ENCODE measurements at regions not wholly inside any gene's neighbourhood (a gene's known extent, or its start where the extent isn't known, plus 50 kb on each side); places are given as distances from the start of the nearest gene placed in this dataset.
A peak's percentile ranks its signal among the peaks of the same experiment; 100 is the strongest.
"Not testable (repeated sequence)": the region's sequence is repeated elsewhere in the genome, so short reads cannot be mapped to it uniquely, and the experiment has no call there.

DNA sequence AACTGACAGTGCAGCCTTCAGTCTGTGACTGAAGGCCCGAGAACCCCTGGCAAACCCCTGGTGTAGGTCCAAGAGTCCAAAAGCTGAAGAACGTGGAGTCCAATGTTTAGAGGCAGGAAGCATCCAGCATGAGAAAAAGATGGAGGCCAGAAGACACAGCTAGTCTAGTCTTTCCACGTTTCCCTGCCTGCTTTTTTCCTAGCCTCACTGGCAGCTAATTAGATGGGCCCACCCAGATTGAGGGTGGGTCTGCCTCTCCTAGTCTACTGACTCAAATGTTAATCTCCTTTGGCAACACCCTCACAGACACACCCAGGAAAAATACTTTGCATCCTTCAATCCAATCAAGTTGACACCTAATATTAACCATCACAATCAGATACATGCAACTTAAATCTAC, 87.8 kb downstream of the TENT5D start:
- H3K36me3 ChIP-seq (replicated peaks); H3K27me3 ChIP-seq (ENCODE audit: low read depth); H3K4me3 ChIP-seq; H3K4me1 ChIP-seq; H3K9me3 ChIP-seq; in situ Hi-C loops (cut with MboI; ENCODE audit: low sequenced_read_pairs); DNase-seq (ENCODE audit: low spot score in 2 of 2): not testable (repeated sequence)

DNA sequence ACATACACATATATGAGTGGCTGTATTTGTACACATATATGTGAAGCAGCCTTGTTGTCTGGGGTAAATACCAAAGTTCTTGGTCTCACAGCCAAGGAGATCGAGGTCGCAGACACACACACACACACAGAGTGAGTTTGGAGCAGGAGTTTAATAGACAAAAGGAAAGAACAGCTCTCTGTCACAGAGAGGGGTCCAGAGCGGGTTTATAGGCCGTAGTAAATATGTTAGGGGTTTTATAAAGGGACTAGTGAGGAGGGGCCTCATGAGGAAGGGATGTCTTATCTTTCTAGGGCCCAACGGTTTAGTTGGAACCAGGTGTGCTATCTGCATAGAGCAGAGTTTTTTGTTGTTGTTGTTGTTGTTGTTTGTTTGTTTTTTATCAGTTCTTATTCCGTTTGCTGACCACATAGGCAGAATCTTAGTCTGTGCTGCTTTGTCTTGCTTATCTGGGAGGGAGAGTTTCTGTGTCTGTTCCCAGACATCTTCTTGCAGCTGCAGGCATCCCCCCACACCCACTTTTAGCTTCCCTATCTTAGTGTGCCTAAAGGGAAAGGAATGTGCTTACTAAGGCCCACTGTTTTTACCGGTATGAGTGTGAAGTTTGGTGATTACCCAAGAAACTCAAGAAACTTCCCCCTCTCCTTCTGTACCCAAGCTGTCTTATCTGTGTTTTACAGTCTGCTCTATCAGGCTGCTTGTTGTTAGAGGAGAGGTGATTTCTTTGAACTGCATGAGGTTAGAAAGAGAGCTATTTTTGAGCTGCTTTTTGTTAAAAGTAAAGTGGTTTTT, 91.9 kb downstream of the TENT5D start:
- in situ Hi-C loops (cut with MboI; ENCODE audit: low sequenced_read_pairs), result no loop called here
- Histone ChIP-seq H3K36me3 (replicated peaks) (no peaks in the 10 kb centered on the region), H3K9me3 (no peaks in the 10 kb centered on the region), H3K4me1 (no peaks in the 10 kb centered on the region), H3K4me3 (no peak overlapping the region), H3K27me3 (ENCODE audit: low read depth) (no peaks in the 10 kb centered on the region)
- DNase-seq (ENCODE audit: low spot score in 2 of 2), result no peak

DNA sequence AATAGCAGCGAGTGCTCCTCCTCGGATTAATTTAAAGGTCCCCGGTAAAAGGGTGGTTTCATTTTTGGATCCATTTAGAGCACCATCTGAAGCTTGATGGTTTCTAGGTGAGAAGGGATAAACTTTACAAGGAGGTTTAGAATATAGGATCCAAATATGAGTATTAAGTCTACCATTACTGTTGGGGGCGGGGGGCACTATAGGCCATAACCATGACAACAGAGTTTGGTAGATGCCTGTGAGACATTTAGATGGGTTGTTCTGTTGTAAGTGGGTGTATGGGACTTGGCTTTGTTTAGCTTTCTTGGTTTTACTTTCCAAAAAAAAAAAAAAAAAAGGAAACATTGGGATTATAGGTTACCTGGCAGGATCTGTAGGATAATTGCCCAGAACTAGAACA, 92.7 kb downstream of the TENT5D start:
- in situ Hi-C loops (cut with MboI; ENCODE audit: low sequenced_read_pairs), result no loop called here
- H3K27me3 ChIP-seq (ENCODE audit: low read depth), result no peaks in the 10 kb centered on the region
- H3K9me3 ChIP-seq, result no peaks in the 10 kb centered on the region
- H3K4me1 ChIP-seq, result no peaks in the 10 kb centered on the region
- no peaks in the 10 kb centered on the region for H3K36me3 ChIP-seq (replicated peaks)
- no peak overlapping the region for H3K4me3 ChIP-seq
- no peak for DNase-seq (ENCODE audit: low spot score in 2 of 2)

DNA sequence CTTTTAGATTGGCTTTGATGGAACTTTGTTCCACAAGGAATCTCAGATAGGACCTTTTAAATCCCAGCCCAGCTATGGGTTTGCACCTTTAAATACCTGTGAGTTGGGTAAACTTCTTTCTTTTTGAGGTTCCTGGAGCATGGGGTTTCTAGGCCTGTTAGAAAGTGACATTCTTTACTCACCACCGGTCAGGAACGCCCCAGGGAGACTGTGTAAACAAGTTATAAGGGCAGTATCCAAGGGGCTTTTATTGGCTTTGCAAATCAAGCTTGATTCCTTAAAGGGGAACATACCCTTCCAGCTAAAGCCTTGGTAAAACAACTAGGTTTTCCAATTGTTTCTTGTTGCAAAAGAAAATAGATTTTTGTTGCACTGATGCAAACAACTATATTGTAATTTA, 93.4 kb downstream of the TENT5D start:
- no peaks in the 10 kb centered on the region for H3K9me3 ChIP-seq
- no peak for DNase-seq (ENCODE audit: low spot score in 2 of 2)
- in situ Hi-C loops (cut with MboI; ENCODE audit: low sequenced_read_pairs), result no loop called here
- no peaks in the 10 kb centered on the region for H3K36me3 ChIP-seq (replicated peaks)
- no peaks in the 10 kb centered on the region for H3K4me1 ChIP-seq
- H3K27me3 ChIP-seq (ENCODE audit: low read depth), result no peaks in the 10 kb centered on the region
- no peak overlapping the region for H3K4me3 ChIP-seq

DNA sequence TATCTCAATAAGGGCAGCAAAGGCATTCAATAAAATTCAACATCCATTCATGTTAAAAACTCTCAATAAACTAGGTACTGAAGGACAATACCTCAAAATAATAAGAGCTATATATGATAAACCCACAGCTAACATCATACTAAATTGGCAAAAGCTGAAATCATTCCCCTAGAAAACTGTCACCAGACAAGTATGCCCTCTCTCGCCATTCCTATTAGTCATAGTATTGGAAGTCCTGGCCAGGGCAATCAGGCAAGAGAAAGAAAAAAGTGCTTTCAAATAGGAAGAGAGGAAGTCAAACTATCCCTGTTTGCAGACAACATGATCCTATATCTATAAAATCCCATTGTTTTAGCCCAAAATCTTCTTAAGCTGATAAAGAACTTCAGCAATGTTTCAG, 116.8 kb downstream of the TENT5D start:
- in situ Hi-C loops (cut with MboI; ENCODE audit: low sequenced_read_pairs), result no loop called here
- H3K27me3 ChIP-seq (ENCODE audit: low read depth), result no peaks in the 10 kb centered on the region
- no peak overlapping the region for H3K4me3 ChIP-seq
- no peaks in the 10 kb centered on the region for H3K9me3 ChIP-seq
- H3K36me3 ChIP-seq (replicated peaks), result no peaks in the 10 kb centered on the region
- no peak for DNase-seq (ENCODE audit: low spot score in 2 of 2)
- H3K4me1 ChIP-seq, result no peaks in the 10 kb centered on the region

DNA sequence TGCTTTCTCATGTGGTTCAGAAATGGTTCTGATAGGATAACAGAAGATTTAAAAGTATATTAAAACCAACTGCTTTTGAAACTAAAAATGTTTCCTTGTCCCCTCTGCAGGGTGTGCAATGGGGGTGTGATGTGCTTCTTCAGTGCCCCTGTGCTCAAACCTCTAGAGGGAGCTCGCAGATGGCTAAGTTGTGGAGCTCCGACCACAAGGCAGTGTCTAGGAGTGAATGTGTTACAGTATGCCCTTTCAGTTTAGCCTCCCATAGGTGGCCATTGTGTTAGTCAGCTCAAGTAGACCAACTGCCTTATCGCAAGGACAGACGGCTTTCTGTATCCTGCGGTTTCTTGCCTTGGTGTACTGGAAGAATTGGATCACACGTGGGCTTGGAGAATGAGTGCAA, 130.5 kb downstream of the TENT5D start:
- Histone ChIP-seq H3K4me1 (no peaks in the 10 kb centered on the region), H3K27me3 (ENCODE audit: low read depth) (no peaks in the 10 kb centered on the region), H3K36me3 (replicated peaks) (no peaks in the 10 kb centered on the region), H3K4me3 (no peak overlapping the region), H3K9me3 (no peaks in the 10 kb centered on the region)
- DNase-seq (ENCODE audit: low spot score in 2 of 2), result peak; percentile 3 to 38
- in situ Hi-C loops (cut with MboI; ENCODE audit: low sequenced_read_pairs), result no loop called here

DNA sequence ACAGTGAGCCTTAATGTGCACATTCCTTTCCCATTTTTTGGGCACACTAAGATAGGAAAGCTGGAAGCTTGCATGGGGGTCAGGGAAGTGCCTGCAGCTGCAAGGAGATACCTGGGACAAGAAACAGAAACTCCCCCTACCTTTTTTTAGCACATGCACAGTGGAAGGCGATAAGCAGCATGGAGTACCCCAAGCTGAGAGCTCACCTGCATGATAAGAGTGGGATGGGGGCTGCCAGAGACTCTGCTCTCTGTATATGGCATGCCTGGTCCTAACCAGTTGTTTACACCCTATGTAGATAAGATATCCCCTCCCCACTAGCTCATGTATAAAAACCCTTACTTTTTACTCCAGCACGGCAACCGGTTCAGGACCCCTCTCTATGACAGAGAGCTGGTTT, 135.9 kb downstream of the TENT5D start:
- Histone ChIP-seq H3K9me3 (no peaks in the 10 kb centered on the region), H3K27me3 (ENCODE audit: low read depth) (no peaks in the 10 kb centered on the region), H3K4me1 (no peaks in the 10 kb centered on the region), H3K36me3 (replicated peaks) (no peaks in the 10 kb centered on the region), H3K4me3 (no peak overlapping the region)
- in situ Hi-C loops (cut with MboI; ENCODE audit: low sequenced_read_pairs), result no loop called here
- no peak for DNase-seq (ENCODE audit: low spot score in 2 of 2)

DNA sequence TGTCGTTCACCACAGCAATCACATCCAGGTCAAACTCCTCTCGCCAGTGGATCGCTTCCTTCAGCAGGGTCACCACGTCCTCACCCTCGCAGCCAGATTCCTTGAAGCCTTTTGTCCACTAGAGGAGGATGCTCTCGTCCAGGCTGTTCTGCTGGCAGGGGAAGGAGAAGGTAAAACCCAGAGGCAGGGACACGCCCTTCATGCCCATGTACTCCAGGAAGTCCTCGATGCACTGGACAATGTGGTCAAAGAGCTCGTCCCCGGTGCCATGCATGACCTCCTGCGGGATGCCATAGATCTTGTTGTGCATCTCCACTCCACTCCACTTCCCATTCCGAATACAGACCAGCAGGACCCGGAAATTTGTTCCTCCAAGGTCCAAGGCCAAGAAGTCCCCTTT, 152.4 kb downstream of the TENT5D start:
- no peaks in the 10 kb centered on the region for H3K9me3 ChIP-seq
- DNase-seq (ENCODE audit: low spot score in 2 of 2), result no peak
- no peaks in the 10 kb centered on the region for H3K4me1 ChIP-seq
- H3K36me3 ChIP-seq (replicated peaks), result no peaks in the 10 kb centered on the region
- H3K4me3 ChIP-seq, result no peak overlapping the region
- no peaks in the 10 kb centered on the region for H3K27me3 ChIP-seq (ENCODE audit: low read depth)
- in situ Hi-C loops (cut with MboI; ENCODE audit: low sequenced_read_pairs), result no loop called here

DNA sequence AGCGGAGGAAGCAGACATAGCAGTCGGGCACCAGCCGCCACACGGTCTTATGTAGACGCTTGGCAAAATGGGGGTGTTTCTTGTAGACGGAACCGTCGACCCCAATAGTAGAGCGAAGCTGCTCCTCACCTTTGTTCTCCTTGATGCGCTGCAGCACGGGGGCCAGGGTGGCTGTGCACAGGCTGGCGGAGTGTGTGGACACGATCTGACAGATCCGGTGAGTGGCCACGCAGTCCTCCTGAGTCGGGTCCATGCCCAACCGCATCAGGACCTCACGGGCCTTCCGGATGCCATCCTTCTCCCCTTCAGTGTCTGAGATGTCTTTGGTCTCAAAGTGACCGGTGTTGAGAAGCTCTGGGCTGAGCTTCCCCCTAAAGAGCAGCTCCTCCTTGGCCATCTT, 153.0 kb downstream of the TENT5D start:
- no peak for DNase-seq (ENCODE audit: low spot score in 2 of 2)
- Histone ChIP-seq H3K36me3 (replicated peaks) (no peaks in the 10 kb centered on the region), H3K27me3 (ENCODE audit: low read depth) (no peaks in the 10 kb centered on the region), H3K9me3 (no peaks in the 10 kb centered on the region), H3K4me1 (no peaks in the 10 kb centered on the region), H3K4me3 (no peak overlapping the region)
- in situ Hi-C loops (cut with MboI; ENCODE audit: low sequenced_read_pairs), result no loop called here

DNA sequence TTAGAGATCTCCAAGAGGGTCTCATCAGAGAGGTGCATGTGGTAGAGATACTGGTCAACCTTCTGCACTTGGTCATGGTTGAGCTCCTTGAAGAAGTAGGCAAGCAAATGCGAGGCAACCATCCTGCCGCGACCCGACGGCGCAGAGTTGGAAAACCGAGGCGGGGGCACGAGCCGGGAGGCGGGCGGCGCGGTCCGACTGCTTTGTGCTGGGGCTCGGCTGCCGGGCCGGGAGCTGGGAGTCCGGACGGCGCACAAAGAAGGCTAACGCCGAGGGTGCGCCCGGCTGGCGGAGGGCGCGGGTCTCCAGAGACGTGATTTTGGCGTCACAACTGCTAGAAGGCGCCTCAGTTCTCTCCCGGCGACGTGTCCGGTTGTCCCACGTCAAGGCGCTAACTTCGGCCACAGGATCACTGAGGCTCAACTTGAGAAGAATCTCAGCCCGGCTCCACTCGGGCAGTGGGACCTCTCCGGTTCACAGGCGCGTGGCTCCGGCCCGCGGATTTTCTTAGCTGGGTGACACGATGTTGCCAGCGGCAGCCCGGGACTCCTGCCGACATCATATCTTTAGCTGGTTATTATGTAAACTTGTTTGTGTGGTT, 154.3 kb downstream of the TENT5D start:
- H3K36me3 ChIP-seq (replicated peaks); H3K4me1 ChIP-seq; DNase-seq (ENCODE audit: low spot score in 2 of 2); H3K9me3 ChIP-seq; H3K4me3 ChIP-seq; H3K27me3 ChIP-seq (ENCODE audit: low read depth); in situ Hi-C loops (cut with MboI; ENCODE audit: low sequenced_read_pairs): not testable (repeated sequence)

DNA sequence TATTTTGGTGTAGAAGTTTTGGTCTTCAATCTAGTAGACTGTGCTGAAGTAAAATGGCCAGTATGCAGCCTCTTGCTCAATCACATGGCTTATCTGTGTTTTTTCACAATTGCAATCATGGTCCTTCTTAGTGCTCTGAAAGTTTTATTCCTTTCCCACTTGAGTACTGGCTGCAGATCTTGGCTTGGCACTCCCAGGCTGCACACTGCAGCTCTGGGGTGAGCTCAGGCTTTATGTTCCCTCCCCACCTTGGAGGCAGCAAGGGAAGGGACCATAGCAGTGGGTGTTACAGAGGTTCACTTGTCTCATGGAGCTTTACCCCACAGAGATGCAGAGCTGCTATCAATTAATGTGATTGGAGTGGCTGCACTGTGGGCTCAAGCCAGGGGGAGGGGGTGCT, 156.0 kb downstream of the TENT5D start:
- no peak for DNase-seq (ENCODE audit: low spot score in 2 of 2)
- Histone ChIP-seq H3K4me1 (no peaks in the 10 kb centered on the region), H3K27me3 (ENCODE audit: low read depth) (no peaks in the 10 kb centered on the region), H3K4me3 (no peak overlapping the region), H3K9me3 (no peaks in the 10 kb centered on the region), H3K36me3 (replicated peaks) (no peaks in the 10 kb centered on the region)
- in situ Hi-C loops (cut with MboI; ENCODE audit: low sequenced_read_pairs), result no loop called here

DNA sequence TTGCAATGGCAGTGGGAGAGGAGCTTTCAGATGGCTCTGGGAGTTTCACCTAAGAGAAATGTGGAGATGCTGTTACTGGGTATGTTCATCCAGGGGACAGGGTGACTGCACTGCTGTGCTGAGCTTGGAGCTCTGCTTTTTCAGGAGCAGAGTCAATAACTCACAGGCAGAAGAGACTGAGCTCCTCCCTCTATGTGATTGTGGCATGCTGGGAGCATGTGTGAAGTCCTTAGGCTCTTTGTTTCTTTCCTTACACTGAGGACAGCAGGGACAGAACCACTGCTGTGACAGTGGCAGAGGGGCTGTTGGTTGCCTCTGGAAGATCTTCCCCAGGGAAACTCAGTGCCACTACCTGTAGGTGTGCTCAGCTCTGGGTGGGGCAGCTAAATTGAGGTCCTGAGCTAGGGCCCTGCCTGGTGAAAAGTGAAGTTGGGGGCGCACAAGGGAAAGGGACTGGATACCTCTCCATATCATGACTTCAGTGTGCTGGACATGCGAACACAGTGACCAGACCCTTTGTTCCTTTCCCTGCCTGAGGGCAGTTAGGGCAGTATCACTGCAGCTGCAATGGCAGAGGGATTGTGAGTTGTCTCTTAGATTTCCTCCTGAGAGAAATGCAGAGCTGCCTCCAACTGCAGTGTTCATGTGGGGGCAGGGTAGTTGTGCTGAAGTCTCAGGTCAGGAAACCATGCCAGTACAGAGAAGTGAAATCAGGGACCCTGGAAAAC, 156.7 kb downstream of the TENT5D start:
- in situ Hi-C loops (cut with MboI; ENCODE audit: low sequenced_read_pairs), result no loop called here
- Histone ChIP-seq H3K36me3 (replicated peaks) (no peaks in the 10 kb centered on the region), H3K4me3 (no peak overlapping the region), H3K27me3 (ENCODE audit: low read depth) (no peaks in the 10 kb centered on the region), H3K9me3 (no peaks in the 10 kb centered on the region), H3K4me1 (no peaks in the 10 kb centered on the region)
- no peak for DNase-seq (ENCODE audit: low spot score in 2 of 2)

DNA sequence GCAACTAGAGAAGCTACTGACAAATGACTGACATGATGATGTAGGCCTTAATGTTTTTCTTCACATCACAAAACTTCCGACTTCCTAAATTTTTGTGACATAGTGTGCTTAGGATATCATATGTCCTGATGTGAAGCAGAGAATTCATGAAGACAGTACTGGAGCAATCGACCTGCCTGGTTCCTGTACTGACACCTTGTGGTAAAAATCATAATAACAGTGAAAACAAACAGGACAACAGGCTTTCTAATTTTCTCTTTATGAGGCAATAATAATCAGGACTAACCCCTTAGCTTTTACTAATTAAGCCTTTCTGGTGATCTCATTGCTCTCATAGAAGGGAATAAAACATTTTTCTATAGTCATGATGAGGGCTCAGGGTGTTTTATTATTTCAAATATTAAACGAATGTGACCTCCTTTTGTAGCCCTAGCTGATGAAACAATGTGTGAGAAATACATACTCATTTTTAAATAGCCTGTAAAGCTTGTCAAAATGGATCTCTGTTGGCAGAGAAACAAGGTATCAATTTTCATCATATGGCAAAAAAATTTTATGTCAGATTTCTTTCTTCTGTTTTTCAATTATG, 158.4 kb downstream of the TENT5D start:
- Histone ChIP-seq H3K36me3 (replicated peaks) (no peaks in the 10 kb centered on the region), H3K4me3 (no peak overlapping the region), H3K9me3 (no peaks in the 10 kb centered on the region), H3K4me1 (no peaks in the 10 kb centered on the region), H3K27me3 (ENCODE audit: low read depth) (no peaks in the 10 kb centered on the region)
- peak in 1 of 2 experiments; percentile 17 for DNase-seq (ENCODE audit: low spot score in 2 of 2)
- in situ Hi-C loops (cut with MboI; ENCODE audit: low sequenced_read_pairs), result no loop called here

DNA sequence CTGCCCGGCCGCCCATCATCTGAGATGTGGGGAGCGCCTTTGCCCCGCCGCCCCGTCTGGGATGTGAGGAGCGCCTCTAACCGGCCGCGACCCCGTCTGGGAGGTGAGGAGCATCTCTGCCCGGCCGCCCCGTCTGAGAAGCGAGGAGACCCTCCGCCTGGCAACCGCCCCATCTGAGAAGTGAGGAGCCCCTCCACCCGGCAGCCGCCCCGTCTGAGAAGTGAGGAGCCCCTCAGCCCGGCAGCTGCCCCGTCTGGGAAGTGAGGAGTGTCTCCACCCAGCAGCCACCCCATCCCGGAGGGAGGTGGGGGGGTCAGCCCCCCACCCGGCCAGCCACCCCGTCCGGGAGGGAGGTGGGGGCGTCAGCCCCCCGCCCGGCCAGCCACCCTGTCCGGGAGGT, 170.7 kb downstream of the TENT5D start:
- in situ Hi-C loops (cut with MboI; ENCODE audit: low sequenced_read_pairs); H3K36me3 ChIP-seq (replicated peaks); H3K4me1 ChIP-seq; H3K4me3 ChIP-seq; H3K27me3 ChIP-seq (ENCODE audit: low read depth); H3K9me3 ChIP-seq; DNase-seq (ENCODE audit: low spot score in 2 of 2): not testable (repeated sequence)
